Nephron progenitor cell (in vitro differentiated cells): ENCODE measurements at regions not wholly inside any gene's neighbourhood (a gene's known extent, or its start where the extent isn't known, plus 50 kb on each side); places are given as distances from the start of the nearest gene placed in this dataset.

ENCODE experiments used
- DNase-seq: peaks from one replicate; pipeline ENCODE4 v3.0.0; 2021
- H3K27ac Mint-ChIP-seq: 2 replicates; pipeline ENCODE4 v1.8.0; 2021; ENCODE audit warnings: mild to moderate bottlenecking, moderate library complexity, mixed read lengths
- H3K27me3 Mint-ChIP-seq: 2 replicates; pipeline ENCODE4 v1.8.0; 2021; ENCODE audit warnings: mild to moderate bottlenecking, low read depth, mixed read lengths; ENCODE audit not compliant: poor library complexity
- H3K36me3 Mint-ChIP-seq: 2 replicates; pipeline ENCODE4 v1.8.0; 2021; ENCODE audit warnings: low read depth, mixed read lengths
- H3K4me1 Mint-ChIP-seq: 2 replicates; pipeline ENCODE4 v1.8.0; 2021; ENCODE audit warnings: mixed read lengths
- H3K4me3 Mint-ChIP-seq: 2 replicates; pipeline ENCODE4 v1.8.0; 2021; ENCODE audit warnings: mild to moderate bottlenecking, moderate library complexity, mixed read lengths
- H3K9me3 Mint-ChIP-seq: 2 replicates; pipeline ENCODE4 v1.8.0; 2021; ENCODE audit warnings: mild to moderate bottlenecking, moderate library complexity, mixed read lengths
- CTCF ChIP-seq: fragments of 200-600 bp; sonication (generic); IDR thresholded peaks from 2 replicates; pipeline ENCODE4 v1.5.0; 2021; ENCODE audit warnings: antibody characterized with exemption

GRCh38 chr9:87239312-87239711 lies 258.4 kb upstream of the DAPK1 start:
- Mint-ChIP-seq H3K9me3 (peaks cover 3% of the 10 kb centered on the region), H3K4me3 (no peak overlapping the region), H3K36me3 (no peaks in the 10 kb centered on the region), H3K4me1 (peaks cover 20% of the 10 kb centered on the region), H3K27me3 (no peaks in the 10 kb centered on the region), H3K27ac (no peak overlapping the region)
- TF ChIP-seq CTCF = no peak
- no peak for DNase-seq

GRCh38 chr9:87243602-87244001 lies 254.1 kb upstream of the DAPK1 start:
- H3K27me3 Mint-ChIP-seq = no peaks in the 10 kb centered on the region
- no peaks in the 10 kb centered on the region for H3K36me3 Mint-ChIP-seq
- H3K4me1 Mint-ChIP-seq = peaks cover 9% of the 10 kb centered on the region
- no peak overlapping the region for H3K4me3 Mint-ChIP-seq
- H3K9me3 Mint-ChIP-seq = peaks cover 3% of the 10 kb centered on the region
- no peak overlapping the region for H3K27ac Mint-ChIP-seq
- no peak for DNase-seq
- no peak for TF ChIP-seq CTCF

- H3K4me3 Mint-ChIP-seq = no peak overlapping the region
- peaks cover 3% of the 10 kb centered on the region for H3K27me3 Mint-ChIP-seq
- TF ChIP-seq CTCF = no peak
- DNase-seq = no peak
- peaks cover 3% of the 10 kb centered on the region for H3K9me3 Mint-ChIP-seq
- no peaks in the 10 kb centered on the region for H3K4me1 Mint-ChIP-seq
- no peak overlapping the region for H3K27ac Mint-ChIP-seq
- H3K36me3 Mint-ChIP-seq = no peaks in the 10 kb centered on the region
Measured at GRCh38 chr9:87245271-87245670, 252.4 kb upstream of the DAPK1 start.

- Mint-ChIP-seq H3K4me1 (no peaks in the 10 kb centered on the region), H3K4me3 (no peak overlapping the region), H3K27me3 (peaks cover 3% of the 10 kb centered on the region), H3K36me3 (no peaks in the 10 kb centered on the region), H3K27ac (no peak overlapping the region), H3K9me3 (peaks cover 4% of the 10 kb centered on the region)
- no peak for DNase-seq
- TF ChIP-seq CTCF = no peak
Measured at GRCh38 chr9:87247097-87247496, 250.6 kb upstream of the DAPK1 start.

GRCh38 chr9:87249029-87249428 lies 248.6 kb upstream of the DAPK1 start:
- no peak for TF ChIP-seq CTCF
- no peak overlapping the region for H3K4me3 Mint-ChIP-seq
- H3K27me3 Mint-ChIP-seq = peaks cover 3% of the 10 kb centered on the region
- no peaks in the 10 kb centered on the region for H3K4me1 Mint-ChIP-seq
- peaks cover 4% of the 10 kb centered on the region for H3K9me3 Mint-ChIP-seq
- no peak for DNase-seq
- no peaks in the 10 kb centered on the region for H3K36me3 Mint-ChIP-seq
- no peak overlapping the region for H3K27ac Mint-ChIP-seq

- no peak for TF ChIP-seq CTCF
- DNase-seq = no peak
- no peaks in the 10 kb centered on the region for H3K36me3 Mint-ChIP-seq
- no peak overlapping the region for H3K27ac Mint-ChIP-seq
- H3K4me3 Mint-ChIP-seq = no peak overlapping the region
- peaks cover 4% of the 10 kb centered on the region for H3K9me3 Mint-ChIP-seq
- peaks cover 2% of the 10 kb centered on the region for H3K4me1 Mint-ChIP-seq
- H3K27me3 Mint-ChIP-seq = peaks cover 3% of the 10 kb centered on the region
Measured at GRCh38 chr9:87250205-87250604, 247.5 kb upstream of the DAPK1 start.
